Peyer's patch (tissue), 4 donors: ENCODE measurements at regions not wholly inside any gene's neighbourhood (a gene's known extent, or its start where the extent isn't known, plus 50 kb on each side); places are given as distances from the start of the nearest gene placed in this dataset.
"Not testable (repeated sequence)": the region's sequence is repeated elsewhere in the genome, so short reads cannot be mapped to it uniquely, and the experiment has no call there.

Source experiments
- DNase-seq, 3 donors: peaks; one replicate each; pipeline ENCODE4 v3.0.0-alpha.2; 2017 to 2019
- H3K27ac ChIP-seq, 4 donors: fragments of 200-600 bp; sonication (generic); one replicate each; pipeline ENCODE4 v1.5.1; 2016 to 2019
- H3K27me3 ChIP-seq, 2 donors: fragments of 200-600 bp; sonication (generic); one replicate each; pipeline ENCODE4 v1.5.1; 2019
- H3K36me3 ChIP-seq, 3 donors: fragments of 200-600 bp; sonication (generic); one replicate each; pipeline ENCODE4 v1.5.1; 2016 to 2019
- H3K4me1 ChIP-seq, 4 donors: fragments of 200-600 bp; sonication (generic); one replicate each; pipeline ENCODE4 v1.5.1; 2016 to 2019
- H3K4me3 ChIP-seq, 4 donors: fragments of 200-600 bp; sonication (generic); 1 replicate in 3 of 4; 2 replicates in 1 of 4; pipeline ENCODE4 v1.5.1; 2016 to 2019; ENCODE audit warnings: mild to moderate bottlenecking in 1 of 4
- H3K9me3 ChIP-seq, 4 donors: fragments of 200-600 bp; sonication (generic); one replicate each; pipeline ENCODE4 v1.5.1; 2016 to 2019; ENCODE audit warnings: mild to moderate bottlenecking in 1 of 4
- CTCF ChIP-seq, 6 experiments: fragments of 450-650 bp in 4 of 6; fragments of 200-600 bp in 2 of 6; sonication (generic) in 1 of 6; IDR thresholded peaks; one replicate each; pipeline ENCODE4 v1.5.1; 2017 to 2019; ENCODE audit warnings: antibody characterized with exemption in 6 of 6, mild to moderate bottlenecking in 3 of 6, moderate library complexity in 1 of 6
- POLR2A ChIP-seq, 2 donors: fragments of 450-650 bp; IDR thresholded peaks; one replicate each; pipeline ENCODE4 v1.5.1; 2017; ENCODE audit warnings: antibody characterized with exemption in 2 of 2, mild to moderate bottlenecking in 2 of 2, moderate library complexity in 2 of 2

GRCh38 chr10:16063350-16063749, 203.0 kb upstream of the MINDY3 start:
- Histone ChIP-seq H3K27me3 (no peaks in the 10 kb centered on the region), H3K36me3 (no peaks in the 10 kb centered on the region), H3K4me1 (no peaks in the 10 kb centered on the region), H3K4me3 (no peak overlapping the region), H3K27ac (no peak overlapping the region), H3K9me3 (no peaks in the 10 kb centered on the region)
- no peak for TF ChIP-seq CTCF (IDR thresholded peaks at IDR 0.05)
- TF ChIP-seq POLR2A (IDR thresholded peaks at IDR 0.05), result no peak
- DNase-seq, result no peak

- H3K4me1 ChIP-seq, H3K9me3 ChIP-seq, H3K36me3 ChIP-seq, H3K4me3 ChIP-seq, DNase-seq, H3K27ac ChIP-seq, H3K27me3 ChIP-seq: not testable (repeated sequence)
These were observed 223.2 kb upstream of the MINDY3 start for GRCh38 chr10:16083551-16083950.

GRCh38 chr10:16105082-16105481, 244.8 kb upstream of the MINDY3 start:
- DNase-seq, result no peak
- no peak for TF ChIP-seq CTCF (IDR thresholded peaks at IDR 0.05)
- TF ChIP-seq POLR2A (IDR thresholded peaks at IDR 0.05), result no peak

GRCh38 chr10:16116404-16117304, 256.3 kb upstream of the MINDY3 start:
- H3K9me3 ChIP-seq, result no peaks in the 10 kb centered on the region
- H3K4me1 ChIP-seq, result no peaks in the 10 kb centered on the region
- no peak overlapping the region for H3K27ac ChIP-seq
- H3K4me3 ChIP-seq, result no peak overlapping the region
- H3K36me3 ChIP-seq, result no peaks in the 10 kb centered on the region
- TF ChIP-seq CTCF (IDR thresholded peaks at IDR 0.05), result peak in 1 of 6 experiments; percentile 11
- TF ChIP-seq POLR2A (IDR thresholded peaks at IDR 0.05), result no peak
- no peaks in the 10 kb centered on the region for H3K27me3 ChIP-seq
- no peak for DNase-seq

More at GRCh38 chr10:16105082-16105481, 244.8 kb upstream of the MINDY3 start:
- Histone ChIP-seq H3K36me3 (no peaks in the 10 kb centered on the region), H3K27ac (no peak overlapping the region), H3K9me3 (no peaks in the 10 kb centered on the region), H3K4me3 (no peak overlapping the region), H3K4me1 (no peaks in the 10 kb centered on the region), H3K27me3 (no peaks in the 10 kb centered on the region)

GRCh38 chr10:16117305-16117695, 257.0 kb upstream of the MINDY3 start:
- TF ChIP-seq POLR2A (IDR thresholded peaks at IDR 0.05) (no peak), CTCF (IDR thresholded peaks at IDR 0.05) (no peak)
- Histone ChIP-seq H3K27me3 (no peaks in the 10 kb centered on the region), H3K4me3 (no peak overlapping the region), H3K9me3 (no peaks in the 10 kb centered on the region), H3K4me1 (no peaks in the 10 kb centered on the region), H3K36me3 (no peaks in the 10 kb centered on the region), H3K27ac (no peak overlapping the region)
- DNase-seq, result no peak

GRCh38 chr10:16119445-16119844, 259.1 kb upstream of the MINDY3 start:
- Histone ChIP-seq H3K4me3 (no peak overlapping the region), H3K9me3 (no peaks in the 10 kb centered on the region), H3K27ac (no peak overlapping the region), H3K36me3 (no peaks in the 10 kb centered on the region), H3K27me3 (no peaks in the 10 kb centered on the region), H3K4me1 (no peaks in the 10 kb centered on the region)
- TF ChIP-seq CTCF (IDR thresholded peaks at IDR 0.05), result no peak
- no peak for TF ChIP-seq POLR2A (IDR thresholded peaks at IDR 0.05)
- no peak for DNase-seq
